Gastroesophageal sphincter (tissue), 4 donors: ENCODE measurements at regions not wholly inside any gene's neighbourhood (a gene's known extent, or its start where the extent isn't known, plus 50 kb on each side); places are given as distances from the start of the nearest gene placed in this dataset.

ENCODE experiments used
- ATAC-seq: fragments of 150-250 bp; one replicate; pipeline ENCODE4 v1.9.1; 2016; ENCODE audit warnings: mild to moderate bottlenecking, moderate library complexity
- H3K27ac ChIP-seq, 4 donors: fragments of 200-600 bp; sonication (generic) in 3 of 4; 1 replicate in 3 of 4; 2 replicates in 1 of 4; pipeline ENCODE4 v1.5.1; 2016 to 2019
- H3K27me3 ChIP-seq: fragments of 200-600 bp; sonication (generic); one replicate; pipeline ENCODE4 v1.5.1; 2019
- H3K36me3 ChIP-seq, 2 donors: fragments of 200-600 bp; sonication (generic); one replicate each; pipeline ENCODE4 v1.5.1; 2019; ENCODE audit warnings: control low read depth in 1 of 2
- H3K4me1 ChIP-seq, 3 donors: fragments of 200-600 bp; sonication (generic); 1 replicate in 2 of 3; 2 replicates in 1 of 3; pipeline ENCODE4 v1.5.1; 2016 to 2019; ENCODE audit warnings: control low read depth in 2 of 3
- H3K4me3 ChIP-seq, 2 donors: fragments of 200-600 bp; sonication (generic); one replicate each; pipeline ENCODE4 v1.5.1; 2019; ENCODE audit warnings: mild to moderate bottlenecking in 1 of 2, moderate library complexity in 1 of 2
- H3K9me3 ChIP-seq, 3 donors: fragments of 200-600 bp; sonication (generic); one replicate each; pipeline ENCODE4 v1.5.1; 2017 to 2019; ENCODE audit warnings: control low read depth in 2 of 3
- EP300 ChIP-seq: sonication (generic); formaldehyde crosslinking; IDR thresholded peaks from one replicate; pipeline ENCODE4 v1.6.1; 2017; ENCODE audit warnings: antibody characterized with exemption, mild to moderate bottlenecking
- POLR2A ChIP-seq, 2 donors: fragments of 450-650 bp; IDR thresholded peaks; one replicate each; pipeline ENCODE4 v1.6.1; 2017; ENCODE audit warnings: antibody characterized with exemption in 2 of 2, mild to moderate bottlenecking in 2 of 2, moderate library complexity in 1 of 2
- POLR2AphosphoS5 ChIP-seq: sonication (generic); formaldehyde crosslinking; IDR thresholded peaks from one replicate; pipeline ENCODE4 v1.6.1; 2017; ENCODE audit warnings: antibody characterized with exemption
- WGBS, 2 donors: methylation state at CpG; one replicate each; pipeline ENCODE4 v1.1.5; 2018; ENCODE audit warnings: low coverage in 1 of 2; 5-methylcytosine and 5-hydroxymethylcytosine counted together
- TF ChIP-seq, protein P1 (sequence below), 4 experiments: fragments of 200-600 bp in 2 of 4; fragments of 450-650 bp in 2 of 4; sonication (generic) in 1 of 4; IDR thresholded peaks; one replicate each; pipeline ENCODE4 v1.5.1; 2017 to 2019; ENCODE audit warnings: antibody characterized with exemption in 4 of 4, mild to moderate bottlenecking in 2 of 4, moderate library complexity in 2 of 4

DNA sequence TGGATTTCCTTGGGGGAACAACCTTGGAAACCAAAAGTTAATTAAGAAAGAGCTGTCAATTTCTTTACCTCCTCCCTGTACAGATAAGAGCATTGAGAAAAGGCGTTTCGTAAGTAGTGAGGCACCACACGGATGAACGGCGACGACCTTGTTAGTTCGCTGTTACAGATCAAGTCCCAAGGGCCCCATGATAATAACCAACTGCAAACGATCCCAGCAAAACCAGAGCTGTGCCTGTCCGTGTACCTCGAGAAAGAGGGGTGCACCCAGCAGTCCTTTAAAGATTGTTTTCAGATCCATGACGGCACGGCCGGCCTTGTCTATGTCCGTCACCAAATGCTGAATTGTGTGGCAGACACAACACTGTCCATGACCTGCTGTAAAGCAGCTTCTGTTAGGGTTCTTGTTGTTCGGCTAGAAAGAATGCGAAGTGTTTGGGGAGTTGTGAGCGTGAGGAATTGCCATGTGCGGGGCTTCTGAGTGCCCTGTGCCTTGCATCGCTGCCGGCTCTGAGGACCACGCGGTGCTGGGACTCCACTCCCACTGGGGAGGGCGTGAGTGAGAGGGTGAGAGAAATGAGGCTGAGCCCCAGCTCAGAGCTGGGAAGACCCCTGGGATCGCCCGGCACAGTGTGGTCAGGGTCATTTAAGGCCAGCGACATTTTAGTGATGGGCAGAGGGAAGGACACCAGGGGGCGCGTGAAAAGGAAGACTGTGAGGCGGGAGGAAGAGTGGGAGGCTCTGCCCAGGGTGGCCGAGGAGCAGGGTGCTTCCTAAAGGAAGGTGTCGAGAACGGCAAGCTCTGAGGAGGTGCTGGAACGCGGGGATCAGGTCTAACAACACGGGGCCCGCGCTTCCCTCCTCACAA, 136.8 kb upstream of the RPS6KA2 start:
- WGBS, 2 donors, result 90% methylated on average over 28 of the region's 37 CpGs; no CpG with 5 or more reads in 1 of the 2 donors
- ATAC-seq, result no peak
- H3K36me3 ChIP-seq, result peaks cover 0 to 9% of the 10 kb centered on the region in 2 donors

DNA sequence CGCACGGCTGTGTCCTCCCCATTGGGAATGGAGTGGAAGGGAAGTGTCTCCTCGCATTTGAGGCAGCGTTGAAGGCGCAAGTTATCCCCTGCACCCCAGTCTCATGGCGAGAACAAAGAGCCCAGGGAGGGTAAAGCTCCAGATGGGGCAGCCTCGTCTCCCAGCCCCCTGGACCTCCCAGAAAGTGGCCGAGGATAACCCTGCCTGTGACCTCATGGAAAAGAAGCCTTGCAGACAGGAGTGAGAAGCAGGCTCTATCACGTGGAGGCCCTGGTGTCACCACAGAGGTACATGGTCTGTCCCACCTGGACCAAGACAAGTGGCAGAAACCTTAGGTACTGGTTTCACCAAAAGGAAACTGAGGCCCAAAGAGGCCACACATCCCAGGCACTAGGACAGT, 134.8 kb upstream of the RPS6KA2 start:
- Histone ChIP-seq H3K9me3 (no peaks in the 10 kb centered on the region), H3K27me3 (no peaks in the 10 kb centered on the region), H3K36me3 (peaks cover 0 to 9% of the 10 kb centered on the region in 2 donors), H3K4me1 (peaks cover 0 to 15% (median 0%) of the 10 kb centered on the region in 3 donors), H3K27ac (no peak overlapping the region), H3K4me3 (no peak overlapping the region)
- TF ChIP-seq POLR2A (IDR thresholded peaks at IDR 0.05), result no peak
- TF ChIP-seq, protein P1, sequence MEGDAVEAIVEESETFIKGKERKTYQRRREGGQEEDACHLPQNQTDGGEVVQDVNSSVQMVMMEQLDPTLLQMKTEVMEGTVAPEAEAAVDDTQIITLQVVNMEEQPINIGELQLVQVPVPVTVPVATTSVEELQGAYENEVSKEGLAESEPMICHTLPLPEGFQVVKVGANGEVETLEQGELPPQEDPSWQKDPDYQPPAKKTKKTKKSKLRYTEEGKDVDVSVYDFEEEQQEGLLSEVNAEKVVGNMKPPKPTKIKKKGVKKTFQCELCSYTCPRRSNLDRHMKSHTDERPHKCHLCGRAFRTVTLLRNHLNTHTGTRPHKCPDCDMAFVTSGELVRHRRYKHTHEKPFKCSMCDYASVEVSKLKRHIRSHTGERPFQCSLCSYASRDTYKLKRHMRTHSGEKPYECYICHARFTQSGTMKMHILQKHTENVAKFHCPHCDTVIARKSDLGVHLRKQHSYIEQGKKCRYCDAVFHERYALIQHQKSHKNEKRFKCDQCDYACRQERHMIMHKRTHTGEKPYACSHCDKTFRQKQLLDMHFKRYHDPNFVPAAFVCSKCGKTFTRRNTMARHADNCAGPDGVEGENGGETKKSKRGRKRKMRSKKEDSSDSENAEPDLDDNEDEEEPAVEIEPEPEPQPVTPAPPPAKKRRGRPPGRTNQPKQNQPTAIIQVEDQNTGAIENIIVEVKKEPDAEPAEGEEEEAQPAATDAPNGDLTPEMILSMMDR (IDR thresholded peaks at IDR 0.05), result no peak
- no peak for TF ChIP-seq POLR2AphosphoS5
- no peak for TF ChIP-seq EP300
- WGBS, 2 donors, result 90% methylated on average over 5 of the region's 9 CpGs; no CpG with 5 or more reads in 1 of the 2 donors
- ATAC-seq, result no peak

More for the DNA sequence above, 136.8 kb upstream of the RPS6KA2 start:
- H3K4me3 ChIP-seq, result no peak overlapping the region
- no peaks in the 10 kb centered on the region for H3K4me1 ChIP-seq
- TF ChIP-seq, protein P1 (IDR thresholded peaks at IDR 0.05), result no peak
- TF ChIP-seq POLR2AphosphoS5, result no peak
- no peaks in the 10 kb centered on the region for H3K27me3 ChIP-seq
- H3K27ac ChIP-seq, result no peak overlapping the region
- no peaks in the 10 kb centered on the region for H3K9me3 ChIP-seq

DNA sequence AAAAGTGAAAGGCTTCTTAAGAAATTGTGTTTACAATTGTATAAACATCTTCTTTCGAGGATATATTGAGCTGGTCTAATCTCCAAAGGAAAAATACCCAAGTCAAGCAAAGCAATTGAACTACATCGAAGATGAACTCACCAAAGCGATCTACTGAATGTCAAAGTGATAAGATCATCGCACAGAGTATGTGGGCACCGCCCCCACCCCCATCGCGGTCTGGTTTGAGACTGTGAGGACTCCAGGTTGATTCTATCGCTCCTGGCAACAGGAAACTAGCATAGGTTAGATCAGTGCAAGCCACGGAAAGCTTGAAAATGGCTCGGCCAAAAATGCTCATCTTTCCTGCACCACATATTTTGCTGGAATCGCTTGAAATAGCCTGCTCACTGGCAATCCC, 133.2 kb upstream of the RPS6KA2 start:
- no peak for ATAC-seq
- Histone ChIP-seq H3K9me3 (no peaks in the 10 kb centered on the region), H3K36me3 (peaks cover 0 to 9% of the 10 kb centered on the region in 2 donors), H3K4me3 (no peak overlapping the region), H3K4me1 (peaks cover 0 to 15% (median 0%) of the 10 kb centered on the region in 3 donors), H3K27ac (no peak overlapping the region), H3K27me3 (no peaks in the 10 kb centered on the region)
- TF ChIP-seq EP300 (no peak), POLR2A (IDR thresholded peaks at IDR 0.05) (no peak), POLR2AphosphoS5 (no peak)
- TF ChIP-seq, protein P1 (IDR thresholded peaks at IDR 0.05), result no peak
- 78% methylated on average over 6 to 10 of the region's 11 CpGs for WGBS, 2 donors

DNA sequence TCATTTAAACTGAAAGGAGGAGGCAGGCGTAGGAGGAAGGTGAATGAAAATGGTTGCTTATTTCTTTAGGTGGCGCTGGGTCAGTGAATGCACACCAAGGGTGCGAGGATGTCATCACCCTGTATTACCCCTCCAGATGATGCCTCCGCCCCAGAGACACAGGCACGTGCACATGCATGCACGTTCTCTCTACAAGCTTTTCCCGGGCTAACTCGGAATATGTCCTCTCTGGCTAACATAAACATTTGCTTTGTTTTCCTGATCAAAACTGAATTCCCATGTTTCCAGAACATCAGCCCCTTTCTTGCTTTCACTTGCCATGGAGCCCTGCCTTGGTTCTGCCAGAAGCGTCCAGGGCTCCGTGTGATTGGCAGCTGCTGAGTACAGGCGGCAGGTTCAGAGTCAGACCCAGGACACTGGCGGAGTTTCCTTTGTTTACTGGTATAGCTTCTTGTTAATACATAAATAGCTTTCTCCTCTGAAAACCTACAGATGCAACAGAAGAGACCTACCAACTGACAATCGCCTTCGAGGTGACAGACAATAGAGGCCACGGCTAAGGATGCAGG, 131.2 kb upstream of the RPS6KA2 start:
- H3K9me3 ChIP-seq, result no peaks in the 10 kb centered on the region
- ATAC-seq, result no peak
- no peak overlapping the region for H3K27ac ChIP-seq
- peaks cover 0 to 15% (median 0%) of the 10 kb centered on the region in 3 donors for H3K4me1 ChIP-seq
- H3K27me3 ChIP-seq, result no peaks in the 10 kb centered on the region
- TF ChIP-seq EP300 (no peak), POLR2AphosphoS5 (no peak), POLR2A (IDR thresholded peaks at IDR 0.05) (no peak)
- TF ChIP-seq, protein P1 (IDR thresholded peaks at IDR 0.05), result no peak
- H3K4me3 ChIP-seq, result peak overlapping the region in 1 of 2 donors; percentile 30
- no peaks in the 10 kb centered on the region for H3K36me3 ChIP-seq
- 44 to 85% methylated on average over 7 to 15 of the region's 15 CpGs for WGBS, 2 donors
